A549 (cell line): ENCODE measurements at regions not wholly inside any gene's neighbourhood (a gene's known extent, or its start where the extent isn't known, plus 50 kb on each side); places are given as distances from the start of the nearest gene placed in this dataset.

Experiments
- ESRRA ChIP-seq: fragments of 150-350 bp; IDR thresholded peaks from 2 replicates; pipeline ENCODE4 v1.6.1; 2014; ENCODE audit warnings: mild to moderate bottlenecking, low read length, borderline replicate concordance
- HOXB5 ChIP-seq: fragments of 250-450 bp; sonication (Bioruptor Pico); IDR thresholded peaks from 2 replicates; pipeline ENCODE4 v1.5.0; 2020; ENCODE audit warnings: mild to moderate bottlenecking, moderate library complexity
- POLR2A ChIP-seq: IDR thresholded peaks from 2 replicates; pipeline ENCODE4 v1.6.1; 2012; ENCODE audit warnings: mild to moderate bottlenecking, low read length
- RCOR1 ChIP-seq: fragments of 150-350 bp; IDR thresholded peaks from 2 replicates; pipeline ENCODE4 v1.6.1; 2014; ENCODE audit warnings: antibody characterized with exemption, low read length, low read depth
- USF2 ChIP-seq: fragments of 450-650 bp; IDR thresholded peaks from 2 replicates; pipeline ENCODE4 v1.6.1; 2014; ENCODE audit warnings: antibody characterized with exemption
- TF ChIP-seq, protein P1 (sequence below): fragments of >200 bp; sonication (Bioruptor Twin); formaldehyde crosslinking; IDR thresholded peaks from 3 replicates; pipeline ENCODE4 v1.5.1; 2016
- TF ChIP-seq, protein P2 (sequence below): fragments of 150-350 bp; IDR thresholded peaks from 2 replicates; pipeline ENCODE4 v1.6.1; 2014; ENCODE audit warnings: low read depth, mild to moderate bottlenecking, low read length

- no peak for TF ChIP-seq ESRRA
- TF ChIP-seq, protein P1, sequence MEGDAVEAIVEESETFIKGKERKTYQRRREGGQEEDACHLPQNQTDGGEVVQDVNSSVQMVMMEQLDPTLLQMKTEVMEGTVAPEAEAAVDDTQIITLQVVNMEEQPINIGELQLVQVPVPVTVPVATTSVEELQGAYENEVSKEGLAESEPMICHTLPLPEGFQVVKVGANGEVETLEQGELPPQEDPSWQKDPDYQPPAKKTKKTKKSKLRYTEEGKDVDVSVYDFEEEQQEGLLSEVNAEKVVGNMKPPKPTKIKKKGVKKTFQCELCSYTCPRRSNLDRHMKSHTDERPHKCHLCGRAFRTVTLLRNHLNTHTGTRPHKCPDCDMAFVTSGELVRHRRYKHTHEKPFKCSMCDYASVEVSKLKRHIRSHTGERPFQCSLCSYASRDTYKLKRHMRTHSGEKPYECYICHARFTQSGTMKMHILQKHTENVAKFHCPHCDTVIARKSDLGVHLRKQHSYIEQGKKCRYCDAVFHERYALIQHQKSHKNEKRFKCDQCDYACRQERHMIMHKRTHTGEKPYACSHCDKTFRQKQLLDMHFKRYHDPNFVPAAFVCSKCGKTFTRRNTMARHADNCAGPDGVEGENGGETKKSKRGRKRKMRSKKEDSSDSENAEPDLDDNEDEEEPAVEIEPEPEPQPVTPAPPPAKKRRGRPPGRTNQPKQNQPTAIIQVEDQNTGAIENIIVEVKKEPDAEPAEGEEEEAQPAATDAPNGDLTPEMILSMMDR, result no peak
- TF ChIP-seq HOXB5 (CRISPR knock-in tag), result no peak
- TF ChIP-seq USF2, result no peak
- TF ChIP-seq POLR2A, result no peak
- no peak for TF ChIP-seq RCOR1
- TF ChIP-seq, protein P2, sequence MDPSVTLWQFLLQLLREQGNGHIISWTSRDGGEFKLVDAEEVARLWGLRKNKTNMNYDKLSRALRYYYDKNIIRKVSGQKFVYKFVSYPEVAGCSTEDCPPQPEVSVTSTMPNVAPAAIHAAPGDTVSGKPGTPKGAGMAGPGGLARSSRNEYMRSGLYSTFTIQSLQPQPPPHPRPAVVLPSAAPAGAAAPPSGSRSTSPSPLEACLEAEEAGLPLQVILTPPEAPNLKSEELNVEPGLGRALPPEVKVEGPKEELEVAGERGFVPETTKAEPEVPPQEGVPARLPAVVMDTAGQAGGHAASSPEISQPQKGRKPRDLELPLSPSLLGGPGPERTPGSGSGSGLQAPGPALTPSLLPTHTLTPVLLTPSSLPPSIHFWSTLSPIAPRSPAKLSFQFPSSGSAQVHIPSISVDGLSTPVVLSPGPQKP, result no peak
These were observed 141.1 kb downstream of the MOSPD2 start for GRCh38 chrX:15014281-15014680.
